GM12878 (cell line): ENCODE measurements at regions not wholly inside any gene's neighbourhood (a gene's known extent, or its start where the extent isn't known, plus 50 kb on each side); places are given as distances from the start of the nearest gene placed in this dataset.

Source experiments
- ATAC-seq: fragments of 200-7000 bp; cut with Tn5 transposase; 3 replicates; pipeline ENCODE4 v1.9.1; 2020; ENCODE audit warnings: mild to moderate bottlenecking, moderate library complexity
- BruUV-seq: library from RNA; stranded (reverse); fragments of 400-500 nt; replicated peaks from 2 replicates; lab custom pipeline; 2021; lab: Mats Ljungman, UMichigan
- CTCF ChIA-PET: fragments of 300-600 bp; sonication (Branson Sonifier 250); formaldehyde crosslinking; extraction: SDS; loops from one replicate; lab custom pipeline; 2021; ENCODE audit warnings: inconsistent platforms; lab: Yijun Ruan, JAX
- POLR2A ChIA-PET: fragments of 350-600 bp; formaldehyde crosslinking; extraction: SDS; loops from one replicate; lab custom pipeline; 2021; ENCODE audit warnings: inconsistent platforms; lab: Charles Lee
- RAD21 ChIA-PET: fragments of 300-600 bp; sonication (Branson Sonifier 250); formaldehyde crosslinking; loops from one replicate; lab custom pipeline; 2023; ENCODE audit warnings: antibody characterized with exemption; ENCODE audit not compliant: unreplicated experiment; lab: Charles Lee
- SMC1A ChIA-PET: fragments of 300-600 bp; sonication (Branson Sonifier 250); formaldehyde crosslinking; loops from one replicate; lab custom pipeline; 2023; ENCODE audit not compliant: unreplicated experiment, uncharacterized antibody; lab: Charles Lee
- DNase-seq: peaks from one replicate; pipeline ENCODE4 v3.0.0-alpha.2; 2011; ENCODE audit warnings: low read depth, low spot score
- FAIRE-seq: peaks from 3 replicates; lab custom pipeline; 2011; peaks lifted over from hg19 to GRCh38; lab: Jason Lieb, UNC
- H2AFZ ChIP-seq: 2 replicates; pipeline ENCODE4 v1.6.0; 2011; ENCODE audit warnings: low read depth, low read length, control low read depth; ENCODE audit not compliant: control insufficient read depth
- H3K27ac ChIP-seq: 2 replicates; pipeline ENCODE4 v1.5.1; 2011; ENCODE audit warnings: control low read depth; ENCODE audit not compliant: control insufficient read depth, insufficient read depth
- H3K27me3 ChIP-seq, 2 experiments: replicated peaks in 1 of 2; 2 replicates each; pipeline versions ENCODE4 v1.6.0 to v1.6.1; 2011; ENCODE audit warnings: low read length in 1 of 2; ENCODE audit not compliant: control insufficient read depth in 2 of 2, insufficient read depth in 2 of 2
- H3K36me3 ChIP-seq, 2 experiments: 2 replicates each; pipeline ENCODE4 v1.5.1; 2011; ENCODE audit warnings: low read length in 1 of 2; ENCODE audit not compliant: control insufficient read depth in 2 of 2, insufficient read depth in 2 of 2
- H3K4me1 ChIP-seq: 2 replicates; pipeline ENCODE4 v1.6.1; 2011; ENCODE audit warnings: mild to moderate bottlenecking, low read length, moderate library complexity, mixed read lengths; ENCODE audit not compliant: control insufficient read depth, insufficient read depth
- H3K4me2 ChIP-seq: 2 replicates; pipeline ENCODE4 v1.6.0; 2011; ENCODE audit warnings: control low read depth; ENCODE audit not compliant: control insufficient read depth, insufficient read depth
- H3K4me3 ChIP-seq: fragments of 200-600 bp; sonication (generic); 2 replicates; pipeline ENCODE4 v1.5.1; 2016
- H3K79me2 ChIP-seq: 2 replicates; pipeline ENCODE4 v1.6.0; 2011; ENCODE audit warnings: low read length; ENCODE audit not compliant: control insufficient read depth, insufficient read depth
- H3K9ac ChIP-seq: 2 replicates; pipeline ENCODE4 v1.8.0; 2011; ENCODE audit warnings: low read length, control low read depth, mixed read lengths; ENCODE audit not compliant: control insufficient read depth, insufficient read depth
- H3K9me3 ChIP-seq: replicated peaks from 3 replicates; pipeline ENCODE4 v1.5.1; 2011; ENCODE audit warnings: mild to moderate bottlenecking, low read length; ENCODE audit not compliant: control insufficient read depth, insufficient read depth
- H4K20me1 ChIP-seq: 2 replicates; pipeline ENCODE4 v1.6.0; 2011; ENCODE audit not compliant: control insufficient read depth, insufficient read depth
- GATAD2B ChIP-seq: fragments of 450-650 bp; conservative IDR thresholded peaks from 2 replicates; pipeline ENCODE4 v1.6.1; 2017; ENCODE audit warnings: low read depth, mild to moderate bottlenecking, moderate library complexity
- HDGF ChIP-seq: fragments of 450-650 bp; IDR thresholded peaks from 2 replicates; pipeline ENCODE4 v1.6.1; 2016; ENCODE audit warnings: antibody characterized with exemption
- MTA3 ChIP-seq: IDR thresholded peaks from 2 replicates; pipeline ENCODE4 v1.6.1; 2012; ENCODE audit warnings: low read length, inconsistent platforms, borderline replicate concordance
- POLR2AphosphoS5 ChIP-seq: IDR thresholded peaks from 2 replicates; pipeline ENCODE4 v1.6.1; 2011; ENCODE audit warnings: mild to moderate bottlenecking, low read length, inconsistent platforms
- RCOR1 ChIP-seq: conservative IDR thresholded peaks from 2 replicates; pipeline ENCODE4 v1.6.1; 2012; ENCODE audit warnings: low read depth, low read length, improper control_type of control experiment
- RFX5 ChIP-seq: IDR thresholded peaks from 2 replicates; pipeline ENCODE4 v1.6.1; 2011; ENCODE audit warnings: low read depth, low read length, improper control_type of control experiment
- RUNX3 ChIP-seq: IDR thresholded peaks from 2 replicates; pipeline ENCODE4 v1.6.1; 2012; ENCODE audit warnings: low read length, inconsistent platforms
- TAF1 ChIP-seq: IDR thresholded peaks from 2 replicates; pipeline ENCODE4 v1.6.1; 2011; ENCODE audit warnings: mild to moderate bottlenecking, low read depth, low read length, borderline replicate concordance
- TBL1XR1 ChIP-seq: IDR thresholded peaks from 2 replicates; pipeline ENCODE4 v1.6.1; 2012; ENCODE audit warnings: low read depth, low read length, improper control_type of control experiment
- TCF12 ChIP-seq: IDR thresholded peaks from 2 replicates; pipeline ENCODE4 v1.6.1; 2011; ENCODE audit warnings: low read depth, mild to moderate bottlenecking, low read length
- WRNIP1 ChIP-seq: IDR thresholded peaks from 2 replicates; pipeline ENCODE4 v1.6.1; 2011; ENCODE audit warnings: low read depth, low read length, improper control_type of control experiment, borderline replicate concordance
- YY1 ChIP-seq: IDR thresholded peaks from 2 replicates; pipeline ENCODE4 v1.6.1; 2011; ENCODE audit warnings: low read depth, mild to moderate bottlenecking, low read length
- WGBS: methylation state at CpG from one replicate; pipeline ENCODE4 v1.1.6; 2016; ENCODE audit warnings: low lambda C conversion rate; ENCODE audit not compliant: insufficient replicate concordance, insufficient coverage; ENCODE audit errors: missing lambda C conversion rate; 5-methylcytosine and 5-hydroxymethylcytosine counted together
- in situ Hi-C: fragments of 300-500 bp; cut with MboI; formaldehyde crosslinking; loops from 9 replicates; pipeline ENCODE4 v1.14.3; 2018; ENCODE audit warnings: mixed read lengths
- intact Hi-C: fragments of 100-400 bp; cut with micrococcal nuclease; formaldehyde crosslinking; loops from one replicate; pipeline ENCODE4 v1.14.2; 2022; ENCODE audit not compliant: unreplicated experiment
- TF ChIP-seq, protein P1 (sequence below): IDR thresholded peaks from 2 replicates; pipeline ENCODE4 v1.6.1; 2012; ENCODE audit warnings: low read depth, low read length, improper control_type of control experiment
- TF ChIP-seq, protein P2 (sequence below): fragments of 150-350 bp; IDR thresholded peaks from 2 replicates; pipeline ENCODE4 v1.6.1; 2014; ENCODE audit warnings: mild to moderate bottlenecking, low read depth, low read length

DNA sequence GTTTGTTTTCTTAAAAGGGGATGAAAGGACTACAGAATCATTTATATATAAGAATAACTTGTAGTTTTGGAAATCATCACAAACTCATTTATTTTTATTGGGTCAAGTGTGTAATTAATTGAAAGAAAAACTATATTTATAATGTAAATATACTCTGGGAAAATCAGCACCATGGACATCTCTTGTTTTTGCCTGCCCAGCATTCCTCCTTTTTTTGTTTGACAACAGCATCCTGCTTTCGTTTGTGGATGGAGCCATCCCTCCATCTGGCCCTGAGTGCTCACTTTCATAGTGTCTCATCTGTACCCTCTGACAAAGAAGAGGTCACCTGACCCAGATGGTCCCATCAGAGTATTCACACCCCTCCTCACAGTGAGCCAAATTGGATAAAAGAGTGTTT, 308.2 kb upstream of the HTR1E start:
- SMC1A ChIA-PET, result no interaction called here
- intact Hi-C loops, result no loop called here
- Histone ChIP-seq H3K79me2 (no peaks in the 10 kb centered on the region), H3K27ac (no peak overlapping the region)
- no peak for FAIRE-seq
- TF ChIP-seq HDGF, result no peak
- TF ChIP-seq WRNIP1, result no peak
- TF ChIP-seq RFX5, result no peak
- TF ChIP-seq RUNX3, result no peak
- TF ChIP-seq RCOR1, result no peak
- no peak for TF ChIP-seq MTA3
- TF ChIP-seq YY1, result no peak
- TF ChIP-seq, protein P1, sequence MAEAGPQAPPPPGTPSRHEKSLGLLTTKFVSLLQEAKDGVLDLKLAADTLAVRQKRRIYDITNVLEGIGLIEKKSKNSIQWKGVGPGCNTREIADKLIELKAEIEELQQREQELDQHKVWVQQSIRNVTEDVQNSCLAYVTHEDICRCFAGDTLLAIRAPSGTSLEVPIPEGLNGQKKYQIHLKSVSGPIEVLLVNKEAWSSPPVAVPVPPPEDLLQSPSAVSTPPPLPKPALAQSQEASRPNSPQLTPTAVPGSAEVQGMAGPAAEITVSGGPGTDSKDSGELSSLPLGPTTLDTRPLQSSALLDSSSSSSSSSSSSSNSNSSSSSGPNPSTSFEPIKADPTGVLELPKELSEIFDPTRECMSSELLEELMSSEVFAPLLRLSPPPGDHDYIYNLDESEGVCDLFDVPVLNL, result no peak
- TF ChIP-seq TAF1, result no peak
- no peak for TF ChIP-seq GATAD2B
- no peak for TF ChIP-seq TCF12
- TF ChIP-seq TBL1XR1, result no peak
- no peak for TF ChIP-seq POLR2AphosphoS5
- TF ChIP-seq, protein P2, sequence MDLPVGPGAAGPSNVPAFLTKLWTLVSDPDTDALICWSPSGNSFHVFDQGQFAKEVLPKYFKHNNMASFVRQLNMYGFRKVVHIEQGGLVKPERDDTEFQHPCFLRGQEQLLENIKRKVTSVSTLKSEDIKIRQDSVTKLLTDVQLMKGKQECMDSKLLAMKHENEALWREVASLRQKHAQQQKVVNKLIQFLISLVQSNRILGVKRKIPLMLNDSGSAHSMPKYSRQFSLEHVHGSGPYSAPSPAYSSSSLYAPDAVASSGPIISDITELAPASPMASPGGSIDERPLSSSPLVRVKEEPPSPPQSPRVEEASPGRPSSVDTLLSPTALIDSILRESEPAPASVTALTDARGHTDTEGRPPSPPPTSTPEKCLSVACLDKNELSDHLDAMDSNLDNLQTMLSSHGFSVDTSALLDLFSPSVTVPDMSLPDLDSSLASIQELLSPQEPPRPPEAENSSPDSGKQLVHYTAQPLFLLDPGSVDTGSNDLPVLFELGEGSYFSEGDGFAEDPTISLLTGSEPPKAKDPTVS, result no peak
- TF ChIP-seq, all 136 proteins: peak for 0
- H3K4me2 ChIP-seq, result no peak overlapping the region
- in situ Hi-C loops, result no loop called here
- DNase-seq, result no peak
- H3K4me1 ChIP-seq, result no peaks in the 10 kb centered on the region
- H2AFZ ChIP-seq, result no peak overlapping the region
- CTCF ChIA-PET, result no interaction called here
- RAD21 ChIA-PET, result no interaction called here
- no peaks in the 10 kb centered on the region for H4K20me1 ChIP-seq
- BruUV-seq, result no TSS peak
- H3K9me3 ChIP-seq, result no peaks in the 10 kb centered on the region
- ATAC-seq, result no peak
- WGBS, result 0% methylated on average over 1 of the region's 1 CpG
- no peak overlapping the region for H3K9ac ChIP-seq
- H3K27me3 ChIP-seq, result no peaks in the 10 kb centered on the region
- no peak overlapping the region for H3K4me3 ChIP-seq
- no peaks in the 10 kb centered on the region for H3K36me3 ChIP-seq
- POLR2A ChIA-PET, result no interaction called here
